ENCODE measurements at regions not wholly inside any gene's neighbourhood (a gene's known extent, or its start where the extent isn't known, plus 50 kb on each side); places are given as distances from the start of the nearest gene placed in this dataset.
"Not testable (repeated sequence)": the region's sequence is repeated elsewhere in the genome, so short reads cannot be mapped to it uniquely, and the experiment has no call there.

DNA sequence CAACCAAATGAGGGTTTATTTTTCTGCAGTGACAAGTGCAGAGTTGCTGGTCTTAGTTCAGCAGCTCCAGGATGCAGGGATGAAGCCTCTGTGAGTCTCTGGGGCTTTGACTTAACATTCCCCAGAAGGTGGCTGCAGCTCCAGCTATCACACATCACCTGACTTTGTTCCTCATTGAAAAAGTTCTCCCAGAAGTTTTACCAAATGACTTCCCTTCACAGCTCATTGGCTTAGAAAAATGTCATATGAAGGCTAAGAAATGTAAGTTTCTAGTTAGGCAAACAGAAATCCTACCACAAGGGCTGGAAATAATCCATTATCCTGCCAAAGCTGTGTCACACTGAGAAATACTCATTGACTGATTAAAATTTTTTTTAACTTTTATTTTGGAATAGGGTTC, 184.9 kb downstream of the MINAR1 start:
- no peak overlapping the region for H3K4me3 ChIP-seq
- no peaks in the 10 kb centered on the region for H3K4me1 ChIP-seq

DNA sequence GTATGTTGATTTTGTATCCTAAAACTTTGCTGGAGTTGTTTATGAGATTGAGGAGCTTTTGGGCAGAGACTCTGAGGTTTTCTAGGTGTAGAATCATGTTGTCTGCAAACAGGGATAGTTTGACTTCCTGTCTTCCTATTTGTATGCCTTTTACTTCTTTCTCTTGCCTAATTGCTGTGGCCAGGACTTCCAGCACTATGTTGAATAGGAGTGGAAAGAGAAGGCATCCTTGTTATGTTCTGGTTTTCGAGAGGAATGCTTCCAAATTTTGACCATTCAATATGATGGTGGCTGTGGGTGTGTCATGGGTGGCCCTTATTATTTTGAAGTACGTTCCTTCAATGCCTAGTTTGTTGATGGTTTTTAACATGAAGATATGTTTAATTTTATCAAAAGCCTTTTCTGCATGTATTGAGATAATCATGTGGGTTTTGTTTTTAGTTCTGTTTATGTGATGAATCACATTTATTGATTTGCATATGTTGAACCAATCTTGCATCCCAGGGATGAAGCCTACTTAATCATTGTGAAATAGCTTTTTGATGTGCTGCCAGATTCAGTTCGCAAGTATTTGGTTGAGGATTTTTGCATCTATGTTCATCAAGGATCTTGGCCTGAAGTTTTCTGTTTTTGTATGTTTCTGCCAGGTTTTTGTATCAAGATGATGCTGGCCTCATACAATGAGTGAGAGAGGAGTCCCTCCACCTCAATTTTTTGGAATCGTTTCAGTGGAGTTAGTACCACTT, 188.1 kb downstream of the MINAR1 start:
- Histone ChIP-seq H3K27me3 (no peaks in the 10 kb centered on the region), H3K4me1 (no peaks in the 10 kb centered on the region), H3K9me3 (no peaks in the 10 kb centered on the region), H3K27ac (no peak overlapping the region), H3K36me3 (ENCODE audit: low read depth, missing control alignments) (no peaks in the 10 kb centered on the region), H3K4me3 (no peak overlapping the region)
- DNase-seq, result no peak
- intact Hi-C loops (cut with DNase I; ENCODE audit: low total_unique reads), result no loop called here
- no peak for TF ChIP-seq POLR2A (IDR thresholded peaks at IDR 0.05)
- TF ChIP-seq, protein P1, sequence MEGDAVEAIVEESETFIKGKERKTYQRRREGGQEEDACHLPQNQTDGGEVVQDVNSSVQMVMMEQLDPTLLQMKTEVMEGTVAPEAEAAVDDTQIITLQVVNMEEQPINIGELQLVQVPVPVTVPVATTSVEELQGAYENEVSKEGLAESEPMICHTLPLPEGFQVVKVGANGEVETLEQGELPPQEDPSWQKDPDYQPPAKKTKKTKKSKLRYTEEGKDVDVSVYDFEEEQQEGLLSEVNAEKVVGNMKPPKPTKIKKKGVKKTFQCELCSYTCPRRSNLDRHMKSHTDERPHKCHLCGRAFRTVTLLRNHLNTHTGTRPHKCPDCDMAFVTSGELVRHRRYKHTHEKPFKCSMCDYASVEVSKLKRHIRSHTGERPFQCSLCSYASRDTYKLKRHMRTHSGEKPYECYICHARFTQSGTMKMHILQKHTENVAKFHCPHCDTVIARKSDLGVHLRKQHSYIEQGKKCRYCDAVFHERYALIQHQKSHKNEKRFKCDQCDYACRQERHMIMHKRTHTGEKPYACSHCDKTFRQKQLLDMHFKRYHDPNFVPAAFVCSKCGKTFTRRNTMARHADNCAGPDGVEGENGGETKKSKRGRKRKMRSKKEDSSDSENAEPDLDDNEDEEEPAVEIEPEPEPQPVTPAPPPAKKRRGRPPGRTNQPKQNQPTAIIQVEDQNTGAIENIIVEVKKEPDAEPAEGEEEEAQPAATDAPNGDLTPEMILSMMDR (IDR thresholded peaks at IDR 0.05), result no peak
- WGBS, 2 donors, result 85 to 87% methylated on average over 4 of the region's 4 CpGs

More for the DNA sequence above, 184.9 kb downstream of the MINAR1 start:
- Histone ChIP-seq H3K27ac (no peak overlapping the region), H3K27me3 (no peaks in the 10 kb centered on the region), H3K9me3 (no peaks in the 10 kb centered on the region), H3K36me3 (ENCODE audit: low read depth, missing control alignments) (no peaks in the 10 kb centered on the region)
- TF ChIP-seq, protein P1 (IDR thresholded peaks at IDR 0.05), result no peak
- TF ChIP-seq POLR2A (IDR thresholded peaks at IDR 0.05), result no peak
- no peak for DNase-seq
- intact Hi-C loops (cut with DNase I; ENCODE audit: low total_unique reads), result no loop called here

DNA sequence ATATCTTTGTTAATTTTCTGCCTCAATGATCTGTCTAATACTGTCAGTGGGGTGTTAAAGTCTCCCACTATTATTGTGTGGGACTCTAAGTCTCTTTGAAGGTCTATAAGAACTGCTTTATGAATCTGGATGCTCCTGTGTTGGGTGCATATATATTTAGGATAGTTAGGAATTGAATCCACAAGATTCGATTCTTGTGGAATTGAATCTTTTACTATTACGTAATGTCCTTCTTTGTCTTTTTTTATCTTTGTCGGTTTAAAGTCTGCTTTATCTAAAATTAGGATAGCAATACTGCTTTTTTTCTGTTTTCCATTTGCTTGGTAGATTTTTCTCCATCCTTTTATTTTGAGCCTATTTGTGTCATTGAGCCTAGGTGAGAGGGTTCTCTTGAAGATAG, 189.7 kb downstream of the MINAR1 start:
- H3K27ac ChIP-seq; H3K4me3 ChIP-seq; H3K36me3 ChIP-seq (ENCODE audit: low read depth, missing control alignments); H3K27me3 ChIP-seq; DNase-seq; H3K4me1 ChIP-seq; intact Hi-C loops (cut with DNase I; ENCODE audit: low total_unique reads); H3K9me3 ChIP-seq: not testable (repeated sequence)
- WGBS, 2 donors, result 90 to 94% methylated on average over 3 of the region's 3 CpGs

DNA sequence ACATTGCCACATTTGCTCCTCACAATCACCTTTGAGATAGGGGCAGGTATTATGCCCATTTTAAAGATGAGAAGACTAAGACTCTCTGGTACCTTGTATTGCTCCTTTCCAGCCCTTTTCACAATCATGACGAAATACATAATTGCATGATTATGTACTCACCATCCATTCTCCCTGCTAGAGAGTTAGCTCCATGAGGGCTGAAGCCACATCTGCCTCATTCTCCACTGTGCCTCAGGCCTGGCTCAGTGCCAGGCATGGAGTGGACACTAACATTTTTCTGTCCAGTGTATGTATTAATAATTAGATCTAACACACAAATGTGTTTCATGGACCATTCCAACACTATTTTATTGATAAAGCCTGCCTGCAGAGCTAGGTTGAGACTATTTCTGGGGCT, 191.4 kb downstream of the MINAR1 start:
- Histone ChIP-seq H3K4me3 (no peak overlapping the region), H3K27ac (no peak overlapping the region), H3K9me3 (no peaks in the 10 kb centered on the region), H3K4me1 (no peaks in the 10 kb centered on the region), H3K36me3 (ENCODE audit: low read depth, missing control alignments) (no peaks in the 10 kb centered on the region), H3K27me3 (no peaks in the 10 kb centered on the region)
- TF ChIP-seq, protein P1 (IDR thresholded peaks at IDR 0.05), result no peak
- TF ChIP-seq POLR2A (IDR thresholded peaks at IDR 0.05), result no peak
- 83 to 89% methylated on average over 1 of the region's 1 CpG for WGBS, 2 donors
- intact Hi-C loops (cut with DNase I; ENCODE audit: low total_unique reads), result no loop called here
- DNase-seq, result no peak

DNA sequence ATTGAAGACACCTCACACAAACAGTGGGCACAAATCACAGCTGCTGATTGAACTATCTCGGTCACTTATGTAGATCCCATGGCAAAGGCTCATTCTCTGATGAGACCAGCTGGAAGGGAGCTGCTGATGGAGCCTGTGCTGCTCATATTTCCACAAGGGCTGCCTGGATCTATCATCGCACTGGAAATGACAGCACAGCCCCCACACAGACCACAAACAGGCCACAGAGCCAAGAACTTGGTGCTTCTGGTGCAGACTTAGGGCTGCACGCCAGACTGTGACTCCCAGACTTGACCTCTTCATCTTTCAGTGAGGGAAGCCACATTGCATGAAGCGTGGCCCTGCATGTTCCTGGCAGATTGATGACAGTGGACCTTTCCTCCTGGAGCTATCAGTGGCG, 197.6 kb downstream of the MINAR1 start:
- Histone ChIP-seq H3K27ac (no peak overlapping the region), H3K4me3 (no peak overlapping the region), H3K27me3 (no peaks in the 10 kb centered on the region), H3K9me3 (no peaks in the 10 kb centered on the region), H3K36me3 (ENCODE audit: low read depth, missing control alignments) (no peaks in the 10 kb centered on the region), H3K4me1 (no peaks in the 10 kb centered on the region)
- DNase-seq, result no peak
- WGBS, 2 donors, result 58 to 63% methylated on average over 5 of the region's 5 CpGs
- intact Hi-C loops (cut with DNase I; ENCODE audit: low total_unique reads), result no loop called here
- TF ChIP-seq, protein P1 (IDR thresholded peaks at IDR 0.05), result no peak
- no peak for TF ChIP-seq POLR2A (IDR thresholded peaks at IDR 0.05)
